Gastroesophageal sphincter (tissue), 4 donors: ENCODE measurements at regions not wholly inside any gene's neighbourhood (a gene's known extent, or its start where the extent isn't known, plus 50 kb on each side); places are given as distances from the start of the nearest gene placed in this dataset.

ENCODE experiments used
- ATAC-seq: fragments of 150-250 bp; one replicate; pipeline ENCODE4 v1.9.1; 2016; ENCODE audit warnings: mild to moderate bottlenecking, moderate library complexity
- H3K27ac ChIP-seq, 4 donors: fragments of 200-600 bp; sonication (generic) in 3 of 4; 1 replicate in 3 of 4; 2 replicates in 1 of 4; pipeline ENCODE4 v1.5.1; 2016 to 2019
- H3K27me3 ChIP-seq: fragments of 200-600 bp; sonication (generic); one replicate; pipeline ENCODE4 v1.5.1; 2019
- H3K36me3 ChIP-seq, 2 donors: fragments of 200-600 bp; sonication (generic); one replicate each; pipeline ENCODE4 v1.5.1; 2019; ENCODE audit warnings: control low read depth in 1 of 2
- H3K4me1 ChIP-seq, 3 donors: fragments of 200-600 bp; sonication (generic); 1 replicate in 2 of 3; 2 replicates in 1 of 3; pipeline ENCODE4 v1.5.1; 2016 to 2019; ENCODE audit warnings: control low read depth in 2 of 3
- H3K4me3 ChIP-seq, 2 donors: fragments of 200-600 bp; sonication (generic); one replicate each; pipeline ENCODE4 v1.5.1; 2019; ENCODE audit warnings: mild to moderate bottlenecking in 1 of 2, moderate library complexity in 1 of 2
- H3K9me3 ChIP-seq, 3 donors: fragments of 200-600 bp; sonication (generic); one replicate each; pipeline ENCODE4 v1.5.1; 2017 to 2019; ENCODE audit warnings: control low read depth in 2 of 3
- EP300 ChIP-seq: sonication (generic); formaldehyde crosslinking; IDR thresholded peaks from one replicate; pipeline ENCODE4 v1.6.1; 2017; ENCODE audit warnings: antibody characterized with exemption, mild to moderate bottlenecking
- POLR2A ChIP-seq, 2 donors: fragments of 450-650 bp; IDR thresholded peaks; one replicate each; pipeline ENCODE4 v1.6.1; 2017; ENCODE audit warnings: antibody characterized with exemption in 2 of 2, mild to moderate bottlenecking in 2 of 2, moderate library complexity in 1 of 2
- POLR2AphosphoS5 ChIP-seq: sonication (generic); formaldehyde crosslinking; IDR thresholded peaks from one replicate; pipeline ENCODE4 v1.6.1; 2017; ENCODE audit warnings: antibody characterized with exemption
- WGBS, 2 donors: methylation state at CpG; one replicate each; pipeline ENCODE4 v1.1.5; 2018; ENCODE audit warnings: low coverage in 1 of 2; 5-methylcytosine and 5-hydroxymethylcytosine counted together
- TF ChIP-seq, protein P1 (sequence below), 4 experiments: fragments of 200-600 bp in 2 of 4; fragments of 450-650 bp in 2 of 4; sonication (generic) in 1 of 4; IDR thresholded peaks; one replicate each; pipeline ENCODE4 v1.5.1; 2017 to 2019; ENCODE audit warnings: antibody characterized with exemption in 4 of 4, mild to moderate bottlenecking in 2 of 4, moderate library complexity in 2 of 4

DNA sequence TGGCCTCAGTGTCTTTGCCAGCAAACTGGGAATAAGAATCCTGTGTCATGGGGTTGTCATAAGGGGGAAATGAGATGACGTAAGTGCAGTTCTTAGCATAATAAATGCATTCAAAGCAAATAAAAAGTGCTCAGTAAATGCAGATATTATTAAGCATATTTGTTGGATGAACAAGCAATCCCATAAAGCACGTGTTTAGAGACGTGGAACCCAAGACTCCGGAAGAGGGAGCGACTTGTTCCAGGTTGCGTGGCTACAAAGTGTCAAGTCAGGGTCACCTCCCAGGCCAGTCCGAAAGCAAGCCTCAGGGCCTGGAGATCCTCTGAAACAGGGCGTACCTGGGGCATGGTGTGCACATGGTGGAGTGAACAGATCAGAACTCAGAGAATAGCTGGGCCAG is 58.0 kb upstream of the LAPTM5 start:
- Histone ChIP-seq H3K27ac (peak overlapping the region in 3 of 4 donors; percentile 73 to 92 (median 85)), H3K27me3 (no peaks in the 10 kb centered on the region), H3K9me3 (no peaks in the 10 kb centered on the region), H3K4me1 (peaks cover 0 to 49% (median 12%) of the 10 kb centered on the region in 3 donors), H3K4me3 (no peak overlapping the region), H3K36me3 (no peaks in the 10 kb centered on the region)
- ATAC-seq, result no peak
- WGBS, 2 donors, result 76 to 82% methylated on average over 4 to 8 of the region's 8 CpGs
- TF ChIP-seq POLR2AphosphoS5 (no peak), POLR2A (IDR thresholded peaks at IDR 0.05) (no peak), EP300 (no peak)
- TF ChIP-seq, protein P1, sequence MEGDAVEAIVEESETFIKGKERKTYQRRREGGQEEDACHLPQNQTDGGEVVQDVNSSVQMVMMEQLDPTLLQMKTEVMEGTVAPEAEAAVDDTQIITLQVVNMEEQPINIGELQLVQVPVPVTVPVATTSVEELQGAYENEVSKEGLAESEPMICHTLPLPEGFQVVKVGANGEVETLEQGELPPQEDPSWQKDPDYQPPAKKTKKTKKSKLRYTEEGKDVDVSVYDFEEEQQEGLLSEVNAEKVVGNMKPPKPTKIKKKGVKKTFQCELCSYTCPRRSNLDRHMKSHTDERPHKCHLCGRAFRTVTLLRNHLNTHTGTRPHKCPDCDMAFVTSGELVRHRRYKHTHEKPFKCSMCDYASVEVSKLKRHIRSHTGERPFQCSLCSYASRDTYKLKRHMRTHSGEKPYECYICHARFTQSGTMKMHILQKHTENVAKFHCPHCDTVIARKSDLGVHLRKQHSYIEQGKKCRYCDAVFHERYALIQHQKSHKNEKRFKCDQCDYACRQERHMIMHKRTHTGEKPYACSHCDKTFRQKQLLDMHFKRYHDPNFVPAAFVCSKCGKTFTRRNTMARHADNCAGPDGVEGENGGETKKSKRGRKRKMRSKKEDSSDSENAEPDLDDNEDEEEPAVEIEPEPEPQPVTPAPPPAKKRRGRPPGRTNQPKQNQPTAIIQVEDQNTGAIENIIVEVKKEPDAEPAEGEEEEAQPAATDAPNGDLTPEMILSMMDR (IDR thresholded peaks at IDR 0.05), result no peak

DNA sequence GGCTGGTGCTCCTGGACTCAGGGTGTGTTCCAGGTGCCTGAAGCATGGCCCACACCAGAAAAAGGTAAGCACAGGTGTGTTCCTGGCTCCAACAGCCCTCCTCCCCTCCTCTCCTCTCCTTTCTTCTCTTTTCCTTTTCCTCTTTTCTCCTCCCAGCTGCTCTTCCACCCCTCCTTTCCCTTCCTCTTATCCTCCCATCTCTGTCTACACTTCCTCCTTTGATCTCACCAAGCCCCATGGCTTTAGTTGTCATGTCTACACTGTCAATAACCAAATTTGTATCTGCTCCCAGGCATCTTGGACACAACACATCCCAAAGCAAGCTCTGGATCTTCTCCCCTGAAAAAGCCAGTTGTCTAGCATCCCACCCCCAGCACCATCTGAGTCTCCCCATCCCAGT is 56.7 kb upstream of the LAPTM5 start:
- H3K9me3 ChIP-seq, result no peaks in the 10 kb centered on the region
- H3K36me3 ChIP-seq, result no peaks in the 10 kb centered on the region
- peaks cover 0 to 49% (median 18%) of the 10 kb centered on the region in 3 donors for H3K4me1 ChIP-seq
- no peak for ATAC-seq
- H3K27ac ChIP-seq, result no peak overlapping the region
- H3K4me3 ChIP-seq, result no peak overlapping the region
- no peak for TF ChIP-seq POLR2AphosphoS5
- no peaks in the 10 kb centered on the region for H3K27me3 ChIP-seq

DNA sequence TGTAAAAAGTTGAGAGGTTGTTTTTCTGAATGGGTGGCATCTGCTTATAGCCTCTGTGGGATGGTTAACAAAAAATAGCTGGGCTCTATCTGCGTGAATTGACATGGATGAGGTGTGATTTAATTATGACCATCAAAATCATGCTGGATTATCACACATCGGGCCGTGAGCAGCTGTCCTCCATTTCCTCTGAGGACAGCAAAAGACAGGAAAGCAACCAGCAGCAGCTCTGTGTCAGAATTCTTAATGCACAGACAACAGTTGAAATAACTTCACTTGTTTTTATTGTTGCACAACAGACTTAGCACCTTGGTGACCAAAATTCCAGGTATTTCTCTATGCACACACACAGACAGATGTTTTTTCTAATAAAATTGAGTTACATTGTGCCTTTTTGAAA is 54.5 kb upstream of the LAPTM5 start:
- no peak for ATAC-seq
- Histone ChIP-seq H3K36me3 (no peaks in the 10 kb centered on the region), H3K4me3 (no peak overlapping the region), H3K4me1 (peaks cover 0 to 49% (median 16%) of the 10 kb centered on the region in 3 donors), H3K9me3 (no peaks in the 10 kb centered on the region), H3K27ac (no peak overlapping the region), H3K27me3 (no peaks in the 10 kb centered on the region)
- WGBS, 2 donors, result 45 to 57% methylated on average over 3 of the region's 3 CpGs
- TF ChIP-seq EP300, result no peak
- no peak for TF ChIP-seq POLR2A (IDR thresholded peaks at IDR 0.05)
- TF ChIP-seq, protein P1 (IDR thresholded peaks at IDR 0.05), result no peak
- no peak for TF ChIP-seq POLR2AphosphoS5

DNA sequence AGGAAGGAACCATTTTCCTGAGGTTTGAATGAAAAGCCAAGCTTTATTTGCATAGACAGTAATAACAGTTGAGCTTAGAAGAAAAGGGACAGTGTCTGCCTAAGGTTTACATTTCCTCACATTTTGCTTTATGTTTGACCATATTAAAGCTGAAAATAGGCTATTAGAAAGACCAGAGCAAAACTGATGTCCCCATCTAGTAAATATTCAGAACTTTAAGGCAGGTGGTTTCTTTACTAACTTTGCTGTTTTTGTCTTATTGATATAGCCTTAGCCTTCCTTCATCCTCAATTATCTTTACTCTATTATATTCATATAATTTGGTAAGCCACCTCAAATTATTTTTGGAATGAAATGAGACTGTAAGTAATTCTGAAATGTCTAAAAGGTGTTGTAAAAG is 53.6 kb upstream of the LAPTM5 start:
- Histone ChIP-seq H3K27me3 (no peaks in the 10 kb centered on the region), H3K9me3 (no peaks in the 10 kb centered on the region), H3K4me1 (peaks cover 0 to 46% (median 11%) of the 10 kb centered on the region in 3 donors), H3K27ac (peak overlapping the region in 2 of 4 donors; percentile 63 to 66), H3K36me3 (no peaks in the 10 kb centered on the region), H3K4me3 (no peak overlapping the region)
- no peak for TF ChIP-seq EP300
- TF ChIP-seq POLR2AphosphoS5, result no peak
- TF ChIP-seq POLR2A (IDR thresholded peaks at IDR 0.05), result no peak
- TF ChIP-seq, protein P1 (IDR thresholded peaks at IDR 0.05), result no peak
- no peak for ATAC-seq

DNA sequence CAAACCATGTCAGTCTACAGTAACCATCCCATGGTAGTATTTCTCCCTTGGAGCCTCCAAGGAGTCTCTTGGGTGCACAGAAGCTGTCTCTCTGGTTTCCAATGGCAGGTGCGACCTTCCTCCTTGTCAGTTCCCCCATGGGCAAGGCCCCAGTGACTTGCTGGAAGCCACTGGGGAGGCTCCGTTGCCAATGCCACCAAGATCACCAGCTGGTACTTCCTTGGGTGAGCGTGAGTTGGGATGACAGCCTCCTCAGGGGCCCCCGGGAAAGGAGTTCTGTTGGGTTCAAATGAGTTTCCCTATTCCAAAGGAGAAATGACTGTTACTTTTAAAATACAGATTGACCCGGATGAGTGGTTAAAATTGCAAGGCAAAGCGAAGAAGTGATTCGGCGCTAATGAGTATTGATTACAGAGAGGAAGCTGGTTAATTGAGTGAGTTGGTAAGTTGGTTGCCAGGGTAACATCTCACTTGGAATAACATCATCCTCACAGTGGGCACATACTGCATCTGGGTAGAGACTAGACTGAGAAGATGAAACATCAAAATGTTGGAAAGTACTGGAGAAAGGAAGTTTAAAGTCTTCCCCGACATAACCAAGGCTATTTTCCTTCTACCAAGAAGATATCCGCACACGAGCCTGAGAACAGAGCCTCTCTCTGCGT is 53.0 kb upstream of the LAPTM5 start:
- TF ChIP-seq, protein P1 (IDR thresholded peaks at IDR 0.05), result no peak
- TF ChIP-seq POLR2AphosphoS5, result no peak
- TF ChIP-seq POLR2A (IDR thresholded peaks at IDR 0.05), result no peak
- TF ChIP-seq EP300, result no peak
- H3K9me3 ChIP-seq, result no peaks in the 10 kb centered on the region
- peak overlapping the region in 3 of 4 donors; percentile 63 to 73 (median 66) for H3K27ac ChIP-seq
- H3K27me3 ChIP-seq, result no peaks in the 10 kb centered on the region
- no peak overlapping the region for H3K4me3 ChIP-seq
- no peak for ATAC-seq
- peaks cover 0 to 40% (median 11%) of the 10 kb centered on the region in 3 donors for H3K4me1 ChIP-seq
- 71 to 92% methylated on average over 3 to 9 of the region's 12 CpGs for WGBS, 2 donors
- no peaks in the 10 kb centered on the region for H3K36me3 ChIP-seq
